HG03039 (cell line): ENCODE measurements at regions not wholly inside any gene's neighbourhood (a gene's known extent, or its start where the extent isn't known, plus 50 kb on each side); places are given as distances from the start of the nearest gene placed in this dataset.

ENCODE experiments used
- ATAC-seq: cut with Tn5 transposase; IDR thresholded peaks from one replicate; pipeline ENCODE4 v1.9.1; 2021; ENCODE audit warnings: mild to moderate bottlenecking, moderate library complexity; ENCODE audit not compliant: unreplicated experiment

- no peak for ATAC-seq
Measured at GRCh38 chr3:127088511-127089351, 104.2 kb upstream of the PRR23E start.

GRCh38 chr3:127089486-127090145 lies 103.3 kb upstream of the PRR23E start:
- no peak for ATAC-seq

- ATAC-seq = no peak
Measured at GRCh38 chr3:127090218-127091160, 102.4 kb upstream of the PRR23E start.

- ATAC-seq = no peak
Measured at GRCh38 chr3:127091376-127091775, 101.6 kb upstream of the PRR23E start.

- no peak for ATAC-seq
Measured at GRCh38 chr3:127092368-127092767, 100.6 kb upstream of the PRR23E start.

GRCh38 chr3:127092776-127093175 lies 100.2 kb upstream of the PRR23E start:
- ATAC-seq = no peak

- ATAC-seq = no peak
Measured at GRCh38 chr3:127093312-127093711, 99.6 kb upstream of the PRR23E start.

- ATAC-seq = no peak
Measured at GRCh38 chr3:127095774-127096173, 97.2 kb upstream of the PRR23E start.

- ATAC-seq = no peak
Measured at GRCh38 chr3:127096256-127097071, 96.5 kb upstream of the PRR23E start.

GRCh38 chr3:127097072-127097405 lies 95.9 kb upstream of the PRR23E start:
- ATAC-seq = no peak

- no peak for ATAC-seq
Measured at GRCh38 chr3:127097481-127097880, 95.5 kb upstream of the PRR23E start.

- no peak for ATAC-seq
Measured at GRCh38 chr3:127099982-127100381, 92.9 kb upstream of the PRR23E start.

GRCh38 chr3:127100459-127101410 lies 92.2 kb upstream of the PRR23E start:
- ATAC-seq = no peak

- no peak for ATAC-seq
Measured at GRCh38 chr3:127101411-127102187, 91.3 kb upstream of the PRR23E start.

GRCh38 chr3:127102188-127102520 lies 90.8 kb upstream of the PRR23E start:
- ATAC-seq = no peak

- ATAC-seq = no peak
Measured at GRCh38 chr3:127102587-127102986, 90.3 kb upstream of the PRR23E start.

- ATAC-seq = no peak
Measured at GRCh38 chr3:127103080-127103479, 89.9 kb upstream of the PRR23E start.

GRCh38 chr3:127104586-127104985 lies 88.3 kb upstream of the PRR23E start:
- no peak for ATAC-seq

GRCh38 chr3:127105587-127105986 lies 87.3 kb upstream of the PRR23E start:
- ATAC-seq = no peak
